HEK293 (cell line): ENCODE measurements at regions not wholly inside any gene's neighbourhood (a gene's known extent, or its start where the extent isn't known, plus 50 kb on each side); places are given as distances from the start of the nearest gene placed in this dataset.

Experiments used
- CTCF ChIA-PET: fragments of 350-600 bp; formaldehyde crosslinking; extraction: SDS; loops from one replicate; lab custom pipeline; 2021; ENCODE audit warnings: antibody characterized with exemption; lab: Yijun Ruan, JAX
- POLR2A ChIA-PET: fragments of 300-600 bp; formaldehyde crosslinking; extraction: SDS; loops from one replicate; lab custom pipeline; 2020; ENCODE audit warnings: antibody characterized with exemption, inconsistent platforms; lab: Yijun Ruan, JAX
- H3K27ac ChIP-seq: fragments of 200-500 bp; sonication (Bioruptor generic); 2 replicates; pipeline ENCODE4 v1.5.1; 2014; ENCODE audit warnings: low read depth, low read length, control low read depth, inconsistent platforms; ENCODE audit errors: extremely low read depth
- H3K36me3 ChIP-seq, 2 experiments: fragments of 200-500 bp in 1 of 2; sonication (Bioruptor generic) in 1 of 2; 1 replicate in 1 of 2; 2 replicates in 1 of 2; pipeline ENCODE4 v1.5.1; 2014 to 2017; ENCODE audit warnings: inconsistent platforms in 2 of 2, low read length in 2 of 2; ENCODE audit not compliant: control insufficient read depth in 2 of 2, insufficient read depth in 1 of 2
- H3K4me1 ChIP-seq: fragments of 200-500 bp; sonication (Bioruptor generic); 2 replicates; pipeline ENCODE4 v1.5.1; 2014; ENCODE audit warnings: mild to moderate bottlenecking, low read length, inconsistent platforms; ENCODE audit not compliant: control insufficient read depth, insufficient read depth
- H3K4me3 ChIP-seq: 2 replicates; pipeline ENCODE4 v1.5.1; 2011; ENCODE audit warnings: low read depth, mild to moderate bottlenecking, control low read depth, low read length, moderate library complexity
- H3K9me3 ChIP-seq: fragments of 200-500 bp; sonication (Bioruptor generic); 2 replicates; pipeline ENCODE4 v1.5.1; 2014; ENCODE audit warnings: low read depth, low read length, inconsistent platforms; ENCODE audit not compliant: control insufficient read depth, insufficient read depth
- AEBP2 ChIP-seq: fragments of 450-650 bp; formaldehyde crosslinking; IDR thresholded peaks from 2 replicates; pipeline ENCODE4 v1.5.1; 2016; ENCODE audit warnings: missing biosample characterization, missing genetic modification characterization, borderline replicate concordance
- KLF7 ChIP-seq: fragments of 450-650 bp; formaldehyde crosslinking; IDR thresholded peaks from 2 replicates; pipeline ENCODE4 v1.5.1; 2016; ENCODE audit warnings: missing biosample characterization, missing genetic modification characterization, borderline replicate concordance
- PRDM1 ChIP-seq: fragments of 450-650 bp; formaldehyde crosslinking; IDR thresholded peaks from 2 replicates; pipeline ENCODE4; 2016; ENCODE audit warnings: missing biosample characterization, missing genetic modification characterization
- REPIN1 ChIP-seq: fragments of 450-650 bp; formaldehyde crosslinking; IDR thresholded peaks from 2 replicates; pipeline ENCODE4 v1.5.1; 2017; ENCODE audit warnings: missing biosample characterization, missing genetic modification characterization, low read depth
- SALL2 ChIP-seq: fragments of 450-650 bp; formaldehyde crosslinking; IDR thresholded peaks from 2 replicates; pipeline ENCODE4 v1.5.0; 2017; ENCODE audit warnings: missing biosample characterization, mild to moderate bottlenecking, missing genetic modification characterization, borderline replicate concordance
- SP7 ChIP-seq: fragments of 450-650 bp; formaldehyde crosslinking; IDR thresholded peaks from 2 replicates; pipeline ENCODE4 v1.5.1; 2016; ENCODE audit warnings: missing biosample characterization, missing genetic modification characterization
- WT1 ChIP-seq: fragments of 450-650 bp; formaldehyde crosslinking; IDR thresholded peaks from 2 replicates; pipeline ENCODE4 v1.5.1; 2016; ENCODE audit warnings: missing biosample characterization, missing genetic modification characterization
- YY2 ChIP-seq: fragments of 450-650 bp; formaldehyde crosslinking; IDR thresholded peaks from 2 replicates; pipeline ENCODE4 v1.5.1; 2016; ENCODE audit warnings: missing biosample characterization, missing genetic modification characterization
- ZBTB10 ChIP-seq: fragments of 450-650 bp; formaldehyde crosslinking; IDR thresholded peaks from 2 replicates; pipeline ENCODE4 v1.5.1; 2016; ENCODE audit warnings: missing biosample characterization, missing genetic modification characterization
- ZBTB6 ChIP-seq: fragments of 450-650 bp; formaldehyde crosslinking; IDR thresholded peaks from 2 replicates; pipeline ENCODE4 v1.5.1; 2017; ENCODE audit warnings: missing biosample characterization, missing genetic modification characterization
- ZNF132 ChIP-seq: fragments of 450-650 bp; formaldehyde crosslinking; IDR thresholded peaks from 2 replicates; pipeline ENCODE4 v1.5.1; 2017; ENCODE audit warnings: missing biosample characterization, missing genetic modification characterization, borderline replicate concordance
- ZNF133 ChIP-seq: fragments of 450-650 bp; formaldehyde crosslinking; IDR thresholded peaks from 2 replicates; pipeline ENCODE4 v1.5.1; 2016; ENCODE audit warnings: missing biosample characterization, missing genetic modification characterization
- ZNF138 ChIP-seq: fragments of 450-650 bp; formaldehyde crosslinking; IDR thresholded peaks from 2 replicates; pipeline ENCODE4 v1.5.1; 2016; ENCODE audit warnings: missing biosample characterization, missing genetic modification characterization, borderline replicate concordance
- ZNF155 ChIP-seq: fragments of 450-650 bp; formaldehyde crosslinking; IDR thresholded peaks from 2 replicates; pipeline ENCODE4 v1.5.1; 2016; ENCODE audit warnings: missing biosample characterization, missing genetic modification characterization
- ZNF211 ChIP-seq: fragments of 450-650 bp; formaldehyde crosslinking; IDR thresholded peaks from 2 replicates; pipeline ENCODE4 v1.5.1; 2016; ENCODE audit warnings: low read depth, missing biosample characterization, missing genetic modification characterization
- ZNF214 ChIP-seq: fragments of 450-650 bp; formaldehyde crosslinking; IDR thresholded peaks from 2 replicates; pipeline ENCODE4 v1.5.1; 2017; ENCODE audit warnings: missing biosample characterization, mild to moderate bottlenecking, missing genetic modification characterization, borderline replicate concordance
- ZNF223 ChIP-seq: fragments of 450-650 bp; formaldehyde crosslinking; IDR thresholded peaks from 2 replicates; pipeline ENCODE4 v1.5.1; 2016; ENCODE audit warnings: missing biosample characterization, missing genetic modification characterization
- ZNF24 ChIP-seq: fragments of 450-650 bp; formaldehyde crosslinking; IDR thresholded peaks from 2 replicates; pipeline ENCODE4 v1.5.1; 2016; ENCODE audit warnings: missing biosample characterization, missing genetic modification characterization
- ZNF311 ChIP-seq: fragments of 450-650 bp; formaldehyde crosslinking; IDR thresholded peaks from 2 replicates; pipeline ENCODE4 v1.5.1; 2017; ENCODE audit warnings: missing biosample characterization, missing genetic modification characterization, borderline replicate concordance
- ZNF354C ChIP-seq: fragments of 450-650 bp; formaldehyde crosslinking; IDR thresholded peaks from 2 replicates; pipeline ENCODE4 v1.5.1; 2016; ENCODE audit warnings: missing biosample characterization, missing genetic modification characterization, low read depth, borderline replicate concordance
- ZNF366 ChIP-seq: fragments of 450-650 bp; formaldehyde crosslinking; conservative IDR thresholded peaks from 2 replicates; pipeline ENCODE4 v1.5.1; 2016; ENCODE audit warnings: missing biosample characterization, missing genetic modification characterization
- ZNF37A ChIP-seq: fragments of 450-650 bp; IDR thresholded peaks from 2 replicates; pipeline ENCODE4 v1.5.1; 2018; ENCODE audit warnings: missing biosample characterization, missing genetic modification characterization
- ZNF571 ChIP-seq: fragments of 450-650 bp; formaldehyde crosslinking; IDR thresholded peaks from 2 replicates; pipeline ENCODE4 v1.5.0; 2017; ENCODE audit warnings: missing biosample characterization, missing genetic modification characterization
- ZNF580 ChIP-seq: fragments of 450-650 bp; formaldehyde crosslinking; IDR thresholded peaks from 2 replicates; pipeline ENCODE4 v1.5.1; 2016; ENCODE audit warnings: missing biosample characterization, missing genetic modification characterization
- ZNF639 ChIP-seq: fragments of 450-650 bp; formaldehyde crosslinking; IDR thresholded peaks from 2 replicates; pipeline ENCODE4 v1.5.1; 2016; ENCODE audit warnings: missing biosample characterization, missing genetic modification characterization
- ZNF701 ChIP-seq: fragments of 450-650 bp; formaldehyde crosslinking; IDR thresholded peaks from 2 replicates; pipeline ENCODE4 v1.5.1; 2016; ENCODE audit warnings: missing biosample characterization, missing genetic modification characterization

- ChIA-PET POLR2A (no interaction called here), CTCF (interaction anchor here (1.0 to 1.4 kb wide), 2 partner anchors 15 to 114 kb away, joined by 3 read pairs; no protein-coding TSS in a partner anchor)
- no peaks in the 10 kb centered on the region for H3K36me3 ChIP-seq
- no peak overlapping the region for H3K27ac ChIP-seq
- no peak for TF ChIP-seq SALL2 (tag by site-specific recombination)
- TF ChIP-seq ZNF37A (tag by site-specific recombination) = no peak
- TF ChIP-seq AEBP2 (tag by site-specific recombination) = no peak
- TF ChIP-seq REPIN1 (tag by site-specific recombination) = no peak
- TF ChIP-seq ZBTB6 = no peak
- no peak for TF ChIP-seq PRDM1 (tag by site-specific recombination)
- no peak for TF ChIP-seq ZNF133
- TF ChIP-seq ZNF354C = no peak
- no peak for TF ChIP-seq ZNF214
- no peak for TF ChIP-seq ZNF639 (tag by site-specific recombination)
- no peak for TF ChIP-seq SP7
- TF ChIP-seq ZNF580 (tag by site-specific recombination) = no peak
- TF ChIP-seq ZNF223 (tag by site-specific recombination) = no peak
- no peak for TF ChIP-seq ZNF138 (tag by site-specific recombination)
- H3K4me3 ChIP-seq = no peak overlapping the region
- H3K9me3 ChIP-seq = no peaks in the 10 kb centered on the region
- no peaks in the 10 kb centered on the region for H3K4me1 ChIP-seq
These were observed 281.8 kb downstream of the BARHL2 start for GRCh38 chr1:90435351-90435750.

- CTCF ChIA-PET = interaction anchor here (0.7 to 1.4 kb wide), 6 partner anchors 16 to 733 kb away, joined by 3 to 4 read pairs (median 3); no protein-coding TSS in a partner anchor
- POLR2A ChIA-PET = no interaction called here
- Histone ChIP-seq H3K36me3 (no peaks in the 10 kb centered on the region), H3K27ac (no peak overlapping the region), H3K4me3 (no peak overlapping the region), H3K9me3 (no peaks in the 10 kb centered on the region), H3K4me1 (no peaks in the 10 kb centered on the region)
- TF ChIP-seq ZNF155 (tag by site-specific recombination) (no peak), ZNF37A (tag by site-specific recombination) (no peak), ZNF211 (tag by site-specific recombination) (no peak), WT1 (tag by site-specific recombination) (no peak), ZNF571 (tag by site-specific recombination) (no peak), SALL2 (tag by site-specific recombination) (no peak)
These were observed 282.6 kb downstream of the BARHL2 start for GRCh38 chr1:90434460-90434859.

- Histone ChIP-seq H3K4me1 (no peaks in the 10 kb centered on the region), H3K36me3 (no peaks in the 10 kb centered on the region), H3K27ac (no peak overlapping the region), H3K4me3 (no peak overlapping the region), H3K9me3 (no peaks in the 10 kb centered on the region)
- ChIA-PET POLR2A (interaction anchor here (1.0 kb wide), 1 partner anchor 13 kb away, joined by 3 read pairs; no protein-coding TSS in a partner anchor), CTCF (interaction anchor here (0.7 kb wide), 2 partner anchors 11 to 1618 kb away, joined by 3 read pairs; no protein-coding TSS in a partner anchor)
- TF ChIP-seq PRDM1 (tag by site-specific recombination) = no peak
- TF ChIP-seq ZNF132 (tag by site-specific recombination) = no peak
- TF ChIP-seq YY2 (tag by site-specific recombination) = no peak
- no peak for TF ChIP-seq ZNF311 (tag by site-specific recombination)
- TF ChIP-seq ZNF366 = no peak
- TF ChIP-seq KLF7 (tag by site-specific recombination) = no peak
- no peak for TF ChIP-seq ZBTB10
- no peak for TF ChIP-seq ZNF701 (tag by site-specific recombination)
- no peak for TF ChIP-seq ZNF24 (tag by site-specific recombination)
- TF ChIP-seq ZNF37A (tag by site-specific recombination) = no peak
These were observed 300.0 kb downstream of the BARHL2 start for GRCh38 chr1:90417126-90417525.
